ENCODE measurements at regions not wholly inside any gene's neighbourhood (a gene's known extent, or its start where the extent isn't known, plus 50 kb on each side); places are given as distances from the start of the nearest gene placed in this dataset.
"Not testable (repeated sequence)": the region's sequence is repeated elsewhere in the genome, so short reads cannot be mapped to it uniquely, and the experiment has no call there.

DNA sequence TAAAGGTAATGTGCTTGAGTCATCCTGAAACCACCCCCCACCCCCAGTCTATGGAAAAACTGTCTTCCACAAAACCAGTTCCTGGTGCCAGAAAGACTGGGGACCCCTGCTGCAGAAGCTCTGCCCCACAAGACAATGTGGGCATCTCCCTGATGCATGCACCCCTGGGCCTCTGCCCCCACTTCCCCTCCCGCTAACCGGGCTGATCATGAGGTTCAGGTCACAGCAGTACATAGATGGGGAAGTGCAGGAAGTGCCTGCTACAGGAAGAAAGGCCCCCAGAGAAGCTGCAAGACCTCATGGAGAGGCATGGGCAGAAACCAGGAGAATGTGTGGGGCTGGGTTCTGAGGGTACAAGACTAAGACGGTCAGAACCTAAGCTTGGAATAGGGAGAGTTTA, 243.4 kb upstream of the ID2 start:
- no peak for DNase-seq (ENCODE audit: low read depth, low spot score)

DNA sequence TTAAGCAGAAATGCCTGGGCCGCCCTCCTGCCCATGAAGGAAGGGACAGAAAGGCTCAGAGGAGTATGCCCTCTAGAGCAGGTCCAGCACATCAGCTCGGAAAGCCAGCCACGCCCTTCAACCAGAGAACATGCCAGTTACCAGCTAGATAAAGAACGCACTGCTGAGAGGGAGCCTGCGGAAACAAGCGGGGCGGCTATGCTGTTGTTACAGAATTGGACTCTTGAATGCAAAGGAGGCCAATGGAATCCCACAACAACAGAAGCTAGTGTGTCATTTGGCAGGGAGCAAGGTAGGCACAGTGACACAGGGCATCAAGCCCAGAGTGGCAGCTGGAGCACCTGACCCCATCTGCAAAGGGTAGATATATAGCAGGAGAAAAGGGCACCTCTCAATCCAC, 242.9 kb upstream of the ID2 start:
- no peak for DNase-seq (ENCODE audit: low read depth, low spot score)

DNA sequence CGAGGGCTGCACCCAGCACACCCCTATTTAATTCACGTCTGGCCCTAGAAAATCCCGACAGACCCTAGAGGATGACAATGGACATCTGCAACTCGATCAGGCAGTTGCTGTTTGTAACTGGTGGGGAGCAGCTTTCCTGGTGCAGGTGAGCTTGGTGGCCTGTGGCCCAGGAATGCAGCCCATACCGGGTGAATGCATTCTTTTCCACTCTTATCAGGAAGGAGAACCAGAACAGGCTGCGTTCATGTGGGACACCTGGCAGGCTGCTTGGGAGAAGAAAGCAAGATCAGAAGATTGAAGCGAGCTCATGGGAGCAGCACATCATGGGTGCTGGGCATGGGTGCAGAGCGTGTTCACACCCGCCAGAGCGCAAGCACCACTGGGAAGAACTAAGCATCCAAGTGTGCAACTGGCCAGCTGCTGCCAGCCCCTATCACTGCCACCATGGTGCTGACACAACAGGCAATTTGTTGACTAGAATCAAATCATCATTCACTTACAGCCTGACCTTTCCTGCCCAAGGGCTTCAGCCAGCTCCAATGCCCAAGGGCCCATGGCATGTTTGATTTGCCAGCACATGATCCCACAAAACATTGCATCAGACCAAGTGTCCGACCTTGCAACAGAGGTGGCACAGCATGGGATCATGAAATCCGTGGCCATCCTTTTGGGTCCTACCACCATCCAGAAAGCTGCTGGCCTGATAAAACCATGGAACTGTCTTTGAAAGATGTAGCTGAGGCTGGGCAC, 241.7 kb upstream of the ID2 start:
- peak; percentile 39 for DNase-seq (ENCODE audit: low read depth, low spot score)

DNA sequence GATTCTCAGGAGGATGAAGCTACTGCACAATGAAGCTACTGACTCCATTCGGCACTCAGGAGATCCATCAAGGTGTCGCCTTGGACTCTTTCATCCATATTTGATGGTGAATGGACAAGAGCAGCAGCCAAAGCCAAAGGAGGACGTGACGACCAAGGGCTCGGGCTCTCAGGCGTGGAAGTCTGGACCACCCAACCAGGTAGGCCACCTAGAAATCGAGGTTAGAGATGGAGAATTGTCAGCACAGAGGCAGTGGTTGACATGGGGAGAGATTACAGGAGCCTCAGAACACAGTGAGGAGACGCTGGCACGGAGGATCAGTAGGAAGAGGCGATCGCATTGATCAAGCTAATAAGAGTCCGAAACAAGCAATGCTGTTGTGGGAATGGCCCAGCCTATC, 240.5 kb upstream of the ID2 start:
- no peak for DNase-seq (ENCODE audit: low read depth, low spot score)

DNA sequence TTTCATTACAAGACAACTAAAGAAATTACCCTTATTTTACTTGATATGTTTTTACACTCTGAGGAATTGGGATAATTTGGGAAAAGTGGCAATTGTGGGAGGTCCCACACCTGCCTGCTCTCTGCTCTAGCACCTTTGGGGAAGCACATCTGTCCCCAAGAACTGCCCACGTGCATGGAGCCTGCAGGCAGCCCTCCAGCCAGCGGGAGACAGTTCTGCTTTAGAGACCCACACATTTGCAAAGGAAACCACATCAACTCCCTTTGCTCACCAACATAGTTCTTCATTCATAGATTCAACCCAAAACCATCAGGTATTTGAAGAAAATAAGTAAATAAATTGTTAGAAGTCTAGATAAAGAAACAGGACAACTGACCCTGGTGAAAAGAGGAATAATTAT, 239.9 kb upstream of the ID2 start:
- no peak for DNase-seq (ENCODE audit: low read depth, low spot score)

DNA sequence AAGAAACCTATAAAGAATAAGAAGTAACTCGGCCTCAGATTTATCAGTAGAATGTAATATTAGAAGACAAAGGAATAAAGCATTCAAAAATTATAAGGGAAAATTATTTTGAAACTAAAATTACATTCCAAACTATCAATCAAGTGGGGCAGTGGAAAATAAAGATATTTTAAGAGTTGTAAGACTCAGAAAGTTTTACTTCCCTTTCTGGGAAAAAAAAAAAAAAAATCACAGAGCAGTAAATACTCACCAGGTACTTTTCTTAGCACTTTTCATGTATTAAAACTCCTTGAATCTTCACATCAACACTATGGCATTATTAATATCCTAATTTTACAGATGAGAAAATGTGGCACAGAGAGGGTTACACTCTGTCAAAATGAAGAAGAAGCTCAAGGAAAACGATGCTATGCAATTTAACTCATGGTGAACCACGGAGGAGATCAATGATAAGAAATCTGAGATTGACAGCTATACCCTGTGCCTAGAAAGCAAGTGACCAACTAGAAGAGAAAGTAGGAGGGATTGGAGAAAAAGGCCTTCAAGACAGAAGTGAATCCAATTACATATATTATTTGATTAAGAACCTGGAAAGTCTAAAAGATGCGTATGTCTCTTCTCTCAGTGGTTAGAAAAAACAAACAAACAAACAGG, 238.9 kb upstream of the ID2 start:
- no peak for DNase-seq (ENCODE audit: low read depth, low spot score)

DNA sequence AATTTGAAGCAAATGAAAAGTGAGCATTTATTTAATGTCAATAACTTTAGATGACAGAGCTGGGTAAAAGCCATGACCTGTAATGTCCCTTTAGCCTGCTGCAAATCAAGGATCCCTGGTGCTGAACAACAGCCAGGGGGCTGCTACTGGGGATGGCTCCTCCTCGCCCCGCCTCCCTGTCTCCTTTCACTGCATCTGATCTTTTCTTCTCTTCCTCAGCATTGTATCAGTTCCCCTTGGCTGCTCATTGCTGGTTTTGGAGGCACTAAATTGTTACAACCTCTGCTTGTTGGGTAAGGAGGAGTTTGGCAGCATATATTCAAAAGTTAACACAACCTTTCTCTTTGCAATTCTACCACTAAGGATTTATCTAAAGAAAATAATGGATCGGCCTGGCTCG, 236.3 kb upstream of the ID2 start:
- DNase-seq (ENCODE audit: low read depth, low spot score) = peak; percentile 29

DNA sequence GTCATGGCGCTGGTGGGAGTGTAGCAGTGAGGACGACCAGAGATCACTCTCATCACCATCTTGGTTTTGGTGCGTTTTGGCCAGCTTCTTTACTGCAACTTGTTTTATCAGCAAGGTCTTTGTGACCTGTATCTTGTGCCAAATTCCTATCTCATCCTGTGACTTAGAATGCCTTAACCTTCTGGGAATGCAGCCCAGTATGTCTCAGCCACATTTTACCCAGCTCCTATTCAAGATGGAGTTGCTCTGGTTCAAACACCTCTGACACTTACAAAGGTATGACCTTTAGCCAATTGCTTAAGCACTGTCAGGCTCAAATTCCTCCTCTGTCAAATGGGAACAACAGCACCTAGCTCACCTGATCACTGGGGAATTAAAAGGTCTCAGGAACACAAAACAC, 235.1 kb upstream of the ID2 start:
- not testable (repeated sequence) for DNase-seq (ENCODE audit: low read depth, low spot score)

DNA sequence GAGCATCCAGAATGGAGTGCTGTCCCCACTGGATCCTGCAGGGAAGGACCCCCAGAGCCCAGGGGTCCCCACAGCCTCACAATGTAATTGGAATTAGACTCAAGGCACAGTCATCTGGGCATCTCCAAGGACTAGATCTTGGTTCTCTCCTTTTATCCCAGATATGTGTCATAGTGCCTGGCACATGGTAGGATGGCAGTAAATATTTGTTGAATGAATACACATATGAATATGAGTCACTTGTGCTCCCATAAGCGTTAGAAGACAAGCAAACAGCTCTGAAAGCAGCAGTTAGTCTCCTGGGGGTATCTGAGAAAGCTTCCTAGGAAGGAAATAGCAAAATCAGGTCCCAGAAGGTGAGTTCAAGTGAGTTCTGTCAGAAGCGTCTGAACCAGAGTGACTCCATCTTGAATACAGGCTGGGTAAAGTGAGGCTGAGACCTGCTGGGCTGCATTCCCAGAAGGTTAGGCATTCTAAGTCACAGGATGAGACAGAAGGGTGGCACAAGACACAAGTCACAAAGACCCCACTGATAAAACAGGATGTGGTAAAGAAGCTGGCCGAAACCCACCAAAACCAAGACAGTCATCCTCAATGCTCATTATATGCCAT, 234.1 kb upstream of the ID2 start:
- no peak for DNase-seq (ENCODE audit: low read depth, low spot score)

DNA sequence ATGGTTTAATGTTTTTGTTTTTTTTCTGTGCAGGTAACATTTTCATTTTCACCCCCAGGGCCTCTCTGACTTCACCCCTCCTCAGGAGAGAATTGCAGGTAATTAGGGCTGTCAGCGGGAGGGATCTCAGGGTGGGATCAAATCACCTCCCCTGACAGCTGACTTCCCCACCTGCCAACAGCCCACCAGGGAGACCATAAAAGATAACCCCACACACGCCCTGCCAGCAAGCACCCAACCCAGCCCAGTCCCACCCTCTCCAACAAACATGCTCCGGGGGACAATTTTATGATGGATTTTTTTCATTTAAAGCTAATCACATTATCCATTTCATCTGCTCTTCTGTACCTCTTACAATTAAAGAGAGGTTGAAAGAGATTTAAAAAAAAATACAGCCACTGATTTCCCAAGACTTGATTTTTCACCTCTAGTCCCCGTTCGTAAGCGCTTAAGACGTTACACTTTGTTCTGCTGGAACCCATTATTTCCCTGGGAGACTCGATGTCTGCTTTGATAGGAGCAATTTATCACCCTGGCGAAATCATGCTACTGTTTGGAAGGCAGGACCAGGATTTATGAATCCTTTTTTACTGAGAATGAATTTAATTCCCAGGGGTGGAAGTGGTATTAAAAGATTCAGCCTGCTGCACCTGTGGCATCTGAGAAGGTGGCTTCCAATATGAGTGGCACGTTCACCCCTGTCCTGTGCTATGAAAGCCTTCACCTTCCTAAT, 232.9 kb upstream of the ID2 start:
- DNase-seq (ENCODE audit: low read depth, low spot score) = no peak

DNA sequence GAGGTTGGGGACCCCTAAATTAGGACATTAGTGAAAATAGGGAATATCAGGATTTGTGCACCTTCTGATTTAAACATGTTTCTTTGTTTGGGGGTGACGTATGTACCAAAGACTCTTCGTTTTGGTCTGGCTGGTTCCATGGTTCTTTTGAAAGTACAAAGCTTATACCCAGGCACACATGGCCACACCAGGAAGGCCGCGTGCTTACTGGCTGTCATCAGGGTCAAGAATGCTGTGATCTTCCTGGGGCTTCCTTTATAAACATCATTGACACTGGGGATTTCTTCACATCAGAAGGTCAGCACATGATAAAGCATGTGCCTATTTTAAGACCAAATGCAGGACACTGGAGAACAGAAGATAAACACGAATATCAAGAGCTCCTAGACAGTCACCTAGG, 230.6 kb upstream of the ID2 start:
- DNase-seq (ENCODE audit: low read depth, low spot score) = no peak

DNA sequence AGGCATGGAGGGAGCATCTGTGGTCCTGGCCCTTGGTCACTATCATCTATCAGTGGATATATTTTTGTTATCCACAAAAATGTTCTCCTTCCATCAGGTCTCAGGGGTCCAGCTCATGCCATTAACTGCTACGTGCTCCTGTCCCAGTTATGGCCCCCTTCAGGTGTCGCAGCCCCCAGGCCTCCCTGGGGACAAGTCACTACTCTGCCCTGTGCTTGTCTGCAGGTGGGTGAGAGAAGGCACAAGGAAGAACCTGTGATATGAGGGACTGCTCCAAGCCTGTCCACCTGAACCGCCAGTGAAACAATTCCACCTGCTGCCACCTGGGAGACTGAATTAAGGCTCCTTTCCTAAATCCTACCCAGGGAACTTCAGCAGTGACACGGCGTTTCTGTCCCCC, 229.6 kb upstream of the ID2 start:
- no peak for DNase-seq (ENCODE audit: low read depth, low spot score)

DNA sequence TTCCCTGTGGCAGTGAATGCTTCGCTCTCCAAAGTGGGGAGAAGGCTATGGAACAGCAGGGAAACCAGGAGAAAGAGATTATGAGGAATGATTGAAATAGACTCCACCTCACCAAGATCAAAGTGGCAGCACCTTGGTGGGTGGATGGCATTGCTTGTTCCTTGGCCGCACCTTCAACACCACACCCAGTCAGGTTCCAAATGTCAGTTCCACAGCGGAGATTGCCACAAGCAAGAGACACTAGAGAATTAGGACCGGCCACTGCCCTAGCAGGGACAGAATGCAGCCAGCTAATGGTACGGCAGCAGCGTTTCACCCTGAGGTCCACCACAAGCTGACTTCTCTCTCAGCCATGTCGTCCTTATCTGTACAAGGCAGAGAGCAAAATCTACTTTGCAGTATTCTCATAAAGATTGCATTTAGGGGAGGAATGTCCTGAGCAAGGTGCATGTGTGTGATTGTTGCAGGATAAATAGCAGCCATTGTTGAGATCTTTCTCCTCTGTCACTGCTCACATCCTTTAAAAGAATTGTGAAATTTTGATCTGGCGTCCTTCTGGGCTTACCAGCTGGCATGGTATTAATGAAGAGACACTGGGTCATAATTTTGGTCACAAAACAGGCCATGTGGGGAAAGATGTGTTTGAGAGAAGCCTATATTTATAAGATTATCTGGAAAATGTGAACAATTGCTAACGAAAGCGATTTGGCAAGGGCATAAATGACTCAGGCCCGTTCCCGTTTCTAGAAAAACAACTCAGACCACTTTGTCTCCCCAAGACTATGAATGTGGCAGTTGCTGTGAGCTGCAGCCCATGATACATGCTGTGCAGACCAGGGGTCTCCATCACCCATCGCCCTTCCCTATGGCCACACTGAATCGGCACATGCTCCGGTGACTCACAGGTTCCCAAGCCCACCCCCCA, 228.6 kb upstream of the ID2 start:
- DNase-seq (ENCODE audit: low read depth, low spot score) = no peak

DNA sequence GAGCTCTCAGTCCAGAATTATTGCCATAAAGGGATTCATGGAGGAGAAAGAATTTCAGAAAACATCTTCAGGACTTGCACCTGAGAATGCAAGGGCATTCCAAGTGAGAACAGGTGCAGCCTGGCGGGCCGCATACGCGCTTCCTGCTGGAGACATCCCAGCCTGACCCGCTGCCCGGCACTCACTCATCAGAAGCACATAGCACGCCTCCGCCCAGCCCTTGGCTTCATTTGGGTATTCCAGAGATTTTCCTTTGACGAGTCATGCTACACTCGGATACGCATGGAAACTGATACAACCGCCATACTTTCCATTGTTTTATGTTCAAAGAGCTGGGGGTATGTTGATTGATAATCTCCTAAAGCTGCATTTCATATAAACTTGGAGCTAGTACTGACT, 228.0 kb upstream of the ID2 start:
- no peak for DNase-seq (ENCODE audit: low read depth, low spot score)

DNA sequence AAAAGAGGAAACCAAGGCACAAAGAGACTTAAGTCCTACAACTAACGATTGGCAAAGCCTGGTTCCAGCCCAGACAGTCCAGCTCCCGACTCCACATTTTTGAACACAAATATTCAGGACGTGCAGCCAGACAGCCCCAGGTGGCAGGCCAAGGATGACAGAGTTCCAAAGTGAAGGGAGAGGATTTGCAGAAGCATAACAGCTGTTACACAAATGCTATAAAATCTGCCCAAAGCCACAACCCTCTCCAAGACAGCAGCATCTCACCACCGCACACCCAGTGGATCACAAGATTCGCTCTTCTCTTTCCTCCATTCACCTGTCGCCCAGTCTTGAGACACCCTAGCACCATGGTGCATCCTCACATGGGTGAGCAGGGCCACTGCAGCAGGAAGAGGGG, 227.1 kb upstream of the ID2 start:
- no peak for DNase-seq (ENCODE audit: low read depth, low spot score)

DNA sequence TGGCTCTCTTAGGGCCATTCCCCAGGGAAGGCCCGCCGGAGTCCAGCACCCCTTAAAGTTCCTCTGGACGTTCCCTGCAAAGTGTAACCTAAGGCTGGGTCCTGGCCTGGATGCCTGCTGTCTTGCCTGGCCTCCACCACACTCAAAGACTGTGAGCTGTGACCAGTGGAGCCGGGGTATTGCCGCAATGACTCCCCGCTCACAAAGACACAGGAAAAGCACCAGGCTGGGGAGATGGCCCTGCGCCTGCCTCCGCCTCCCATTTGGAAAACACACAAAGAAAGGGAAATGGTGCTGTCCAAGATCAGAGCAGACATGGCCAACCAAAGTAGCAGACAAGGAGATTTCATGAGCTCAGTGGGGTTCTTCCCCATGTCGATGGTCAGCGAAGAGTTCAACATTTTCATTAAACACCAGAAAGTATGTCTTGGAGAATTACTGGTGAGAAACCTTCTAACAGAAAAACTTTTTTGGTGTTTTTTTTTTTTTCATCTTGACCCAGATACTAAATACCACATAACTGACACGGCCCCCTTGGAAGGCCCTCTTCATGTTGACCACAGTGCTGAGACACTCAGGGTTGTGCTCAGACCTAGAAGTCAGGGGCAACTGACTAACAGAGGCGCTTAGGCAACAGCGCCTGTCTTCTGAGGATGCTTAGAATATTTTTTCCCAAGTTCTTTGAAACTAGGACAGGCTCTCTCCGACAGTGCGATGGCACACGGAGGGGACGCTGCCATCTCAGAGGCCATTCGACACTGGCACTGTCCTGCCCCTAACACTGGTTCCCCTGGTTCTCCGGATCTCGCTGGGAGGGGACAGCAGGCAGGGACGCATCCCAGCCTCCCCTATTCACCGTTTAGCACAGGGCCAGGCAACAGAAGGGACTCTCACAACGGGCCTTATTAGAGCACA, 226.4 kb upstream of the ID2 start:
- DNase-seq (ENCODE audit: low read depth, low spot score) = no peak

DNA sequence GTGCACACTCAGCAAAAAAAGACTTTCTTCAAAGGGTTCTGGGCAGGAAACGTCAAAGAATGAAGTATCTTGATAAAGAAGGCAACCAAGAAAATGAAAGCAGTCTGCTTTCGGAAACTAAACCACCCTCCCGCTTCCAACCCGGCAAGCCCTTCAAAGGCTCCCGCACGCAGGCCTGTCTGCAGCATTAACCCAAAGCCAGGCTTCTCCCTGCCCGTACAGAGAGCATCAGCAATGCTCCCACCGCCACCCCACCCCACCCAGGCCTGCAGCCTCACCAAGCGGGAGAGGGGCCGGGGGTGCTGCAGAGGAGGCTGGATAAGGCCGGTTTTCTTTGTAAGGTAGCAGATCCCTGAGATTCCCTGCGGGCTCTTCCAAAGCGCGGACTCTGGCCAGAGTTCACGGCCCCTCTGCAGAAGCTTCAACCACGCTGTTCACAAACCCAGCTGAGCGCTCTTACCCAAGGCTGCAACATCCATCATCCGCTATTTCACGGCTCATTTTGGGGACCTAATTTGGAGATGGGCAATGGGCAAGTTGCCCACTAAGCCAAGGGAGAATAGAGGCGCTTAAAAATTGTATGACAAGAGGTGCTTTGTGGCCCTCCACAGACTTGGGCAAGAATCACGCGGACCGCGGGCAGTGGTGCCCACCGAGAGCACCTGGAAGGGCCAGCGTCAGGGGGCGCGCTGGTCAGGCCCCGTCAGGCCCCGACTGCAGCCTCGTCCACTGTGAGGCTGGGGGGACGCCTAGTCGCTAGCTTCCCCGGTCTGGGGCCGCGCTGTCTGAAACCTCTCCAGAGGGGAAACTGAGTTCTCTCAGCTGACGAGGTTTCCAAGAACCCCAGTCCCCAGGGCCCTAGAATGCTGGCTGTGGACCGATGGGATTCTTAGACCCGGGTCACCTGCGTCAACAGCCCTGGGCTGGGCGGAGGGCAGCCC, 225.4 kb upstream of the ID2 start:
- peak; percentile 48 for DNase-seq (ENCODE audit: low read depth, low spot score)

DNA sequence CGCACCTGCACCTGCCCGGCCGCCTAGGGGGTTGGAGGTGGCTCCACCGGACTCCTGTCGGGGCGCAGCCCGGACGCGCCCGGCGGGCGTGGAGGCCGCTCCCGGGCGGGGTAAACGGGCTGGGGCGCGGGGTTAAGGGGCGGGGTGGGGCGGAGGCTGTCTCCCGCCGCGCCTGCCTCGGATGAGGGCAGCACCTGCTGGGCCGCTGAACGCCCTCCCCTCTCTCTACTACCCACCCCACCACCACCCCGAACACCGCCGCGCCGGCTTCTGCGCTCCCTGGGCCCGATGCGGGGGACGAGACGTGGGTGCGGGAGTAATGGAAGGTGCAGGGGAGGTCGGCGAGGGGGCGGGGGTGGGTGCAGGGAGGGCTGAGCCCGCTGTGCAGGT, 224.8 kb upstream of the ID2 start:
- no peak for DNase-seq (ENCODE audit: low read depth, low spot score)

All from ELF-1 (cell line).